Common myeloid progenitor, CD34-positive (primary cell): ENCODE measurements at regions not wholly inside any gene's neighbourhood (a gene's known extent, or its start where the extent isn't known, plus 50 kb on each side); places are given as distances from the start of the nearest gene placed in this dataset.

Source experiments
- CTCF ChIA-PET: fragments of 350-600 bp; sonication (Branson Sonifier 250); formaldehyde crosslinking; loops from one replicate; lab custom pipeline; 2021; ENCODE audit warnings: antibody characterized with exemption; lab: Charles Lee
- POLR2A ChIA-PET: fragments of 350-600 bp; sonication (Branson Sonifier 250); formaldehyde crosslinking; loops from one replicate; lab custom pipeline; 2021; ENCODE audit warnings: antibody characterized with exemption; lab: Charles Lee
- DNase-seq, 3 donors: peaks; one replicate each; pipeline versions ENCODE4 v3.0.0 to v3.0.0-alpha.2; 2013
- H3K27ac ChIP-seq, 2 experiments: 1 replicate in 1 of 2; 2 replicates in 1 of 2; pipeline ENCODE4 v1.7.0; 2013; ENCODE audit warnings: inconsistent platforms in 2 of 2, low read length in 2 of 2, mild to moderate bottlenecking in 2 of 2, low read depth in 1 of 2, moderate library complexity in 1 of 2; ENCODE audit not compliant: severe bottlenecking in 2 of 2, insufficient read depth in 1 of 2, poor library complexity in 1 of 2
- H3K27me3 ChIP-seq, 5 experiments: replicated peaks in 2 of 5; 1 replicate in 3 of 5; 2 replicates in 2 of 5; pipeline versions ENCODE4 v1.6.1 to v1.7.0; 2013; ENCODE audit warnings: low read length in 4 of 5, mild to moderate bottlenecking in 2 of 5, moderate library complexity in 2 of 5, inconsistent platforms in 1 of 5; ENCODE audit not compliant: insufficient read depth in 5 of 5, control insufficient read depth in 4 of 5
- H3K36me3 ChIP-seq, 4 experiments: 1 replicate in 2 of 4; 2 replicates in 2 of 4; pipeline versions ENCODE4 v1.6.1 to v1.7.0; 2013; ENCODE audit warnings: low read length in 3 of 4, control low read depth in 1 of 4, mild to moderate bottlenecking in 1 of 4; ENCODE audit not compliant: control insufficient read depth in 4 of 4, insufficient read depth in 4 of 4
- H3K4me1 ChIP-seq, 4 experiments: 1 replicate in 3 of 4; 2 replicates in 1 of 4; pipeline versions ENCODE4 v1.6.1 to v1.7.1; 2013; ENCODE audit warnings: low read length in 3 of 4, mild to moderate bottlenecking in 3 of 4, control low read depth in 1 of 4, inconsistent platforms in 1 of 4, moderate library complexity in 1 of 4; ENCODE audit not compliant: control insufficient read depth in 4 of 4, insufficient read depth in 4 of 4; ENCODE audit errors: control extremely low read depth in 1 of 4
- H3K4me3 ChIP-seq, 7 experiments: 1 replicate in 4 of 7; 2 replicates in 3 of 7; pipeline versions ENCODE4 v1.5.1 to v1.7.0; 2013; ENCODE audit warnings: mild to moderate bottlenecking in 7 of 7, low read length in 6 of 7, moderate library complexity in 6 of 7, inconsistent platforms in 2 of 7, low read depth in 2 of 7, control low read depth in 1 of 7; ENCODE audit not compliant: insufficient read depth in 4 of 7, control insufficient read depth in 1 of 7; ENCODE audit errors: extremely low read depth in 1 of 7
- H3K9me3 ChIP-seq, 5 experiments: 1 replicate in 4 of 5; 2 replicates in 1 of 5; pipeline versions ENCODE4 v1.6.1 to v1.7.1; 2013; ENCODE audit warnings: low read length in 4 of 5, mild to moderate bottlenecking in 2 of 5, inconsistent platforms in 1 of 5, low read depth in 1 of 5, moderate library complexity in 1 of 5; ENCODE audit not compliant: control insufficient read depth in 4 of 5, insufficient read depth in 2 of 5; ENCODE audit errors: control extremely low read depth in 1 of 5
- WGBS: methylation state at CpG from one replicate; pipeline ENCODE4 v1.1.5; 2013; ENCODE audit not compliant: insufficient coverage; 5-methylcytosine and 5-hydroxymethylcytosine counted together

GRCh38 chr12:77613411-77613810, 217.3 kb upstream of the NAV3 start:
- POLR2A ChIA-PET: no interaction called here
- CTCF ChIA-PET: no interaction called here
- peaks cover 0 to 5% (median 0%) of the 10 kb centered on the region in 5 experiments for H3K9me3 ChIP-seq
- DNase-seq: no peak
- H3K4me1 ChIP-seq: no peaks in the 10 kb centered on the region
- no peak overlapping the region for H3K4me3 ChIP-seq
- H3K36me3 ChIP-seq: no peaks in the 10 kb centered on the region
- no peaks in the 10 kb centered on the region for H3K27me3 ChIP-seq
- WGBS: 47% methylated on average over 2 of the region's 4 CpGs
- H3K27ac ChIP-seq: no peak overlapping the region

GRCh38 chr12:77610446-77610845, 220.2 kb upstream of the NAV3 start:
- no peaks in the 10 kb centered on the region for H3K27me3 ChIP-seq
- no peaks in the 10 kb centered on the region for H3K36me3 ChIP-seq
- ChIA-PET CTCF (no interaction called here), POLR2A (no interaction called here)
- no peaks in the 10 kb centered on the region for H3K4me1 ChIP-seq
- WGBS: 100% methylated on average over 1 of the region's 2 CpGs
- no peaks in the 10 kb centered on the region for H3K9me3 ChIP-seq
- no peak for DNase-seq
- H3K27ac ChIP-seq: no peak overlapping the region
- H3K4me3 ChIP-seq: no peak overlapping the region

- CTCF ChIA-PET: interaction anchor here (1.3 kb wide), 1 partner anchor 10 kb away, joined by 3 read pairs; no protein-coding TSS in a partner anchor
Observed at GRCh38 chr12:77609016-77609415, 221.7 kb upstream of the NAV3 start.

GRCh38 chr12:77608271-77608824, 222.3 kb upstream of the NAV3 start:
- no peak for DNase-seq
- H3K9me3 ChIP-seq: no peaks in the 10 kb centered on the region
- CTCF ChIA-PET: interaction anchor here (1.3 kb wide), 1 partner anchor 11 kb away, joined by 3 read pairs; no protein-coding TSS in a partner anchor

More at GRCh38 chr12:77609016-77609415, 221.7 kb upstream of the NAV3 start:
- H3K27me3 ChIP-seq: no peaks in the 10 kb centered on the region
- POLR2A ChIA-PET: no interaction called here
- no peak overlapping the region for H3K4me3 ChIP-seq
- no peak for DNase-seq
- no peaks in the 10 kb centered on the region for H3K36me3 ChIP-seq
- H3K4me1 ChIP-seq: no peaks in the 10 kb centered on the region
- no peak overlapping the region for H3K27ac ChIP-seq
- WGBS: 100% methylated on average over 1 of the region's 2 CpGs
- no peaks in the 10 kb centered on the region for H3K9me3 ChIP-seq

GRCh38 chr12:77606348-77606747, 224.3 kb upstream of the NAV3 start:
- no peaks in the 10 kb centered on the region for H3K9me3 ChIP-seq
- no peak for DNase-seq
- POLR2A ChIA-PET: interaction anchor here (0.6 kb wide), 1 partner anchor 15 kb away, joined by 3 read pairs; no protein-coding TSS in a partner anchor
- no peak overlapping the region for H3K27ac ChIP-seq
- H3K36me3 ChIP-seq: no peaks in the 10 kb centered on the region
- CTCF ChIA-PET: no interaction called here
- no peak overlapping the region for H3K4me3 ChIP-seq
- no peaks in the 10 kb centered on the region for H3K27me3 ChIP-seq
- H3K4me1 ChIP-seq: no peaks in the 10 kb centered on the region

More at GRCh38 chr12:77608271-77608824, 222.3 kb upstream of the NAV3 start:
- H3K27me3 ChIP-seq: no peaks in the 10 kb centered on the region
- no peaks in the 10 kb centered on the region for H3K36me3 ChIP-seq
- H3K4me1 ChIP-seq: no peaks in the 10 kb centered on the region
- POLR2A ChIA-PET: no interaction called here
- no peak overlapping the region for H3K4me3 ChIP-seq
- no peak overlapping the region for H3K27ac ChIP-seq

- Histone ChIP-seq H3K27ac (no peak overlapping the region), H3K27me3 (no peaks in the 10 kb centered on the region), H3K4me3 (no peak overlapping the region), H3K9me3 (no peaks in the 10 kb centered on the region), H3K36me3 (no peaks in the 10 kb centered on the region), H3K4me1 (no peaks in the 10 kb centered on the region)
- no peak for DNase-seq
- ChIA-PET POLR2A (no interaction called here), CTCF (no interaction called here)
Observed at GRCh38 chr12:77603946-77604345, 226.7 kb upstream of the NAV3 start.

- Histone ChIP-seq H3K36me3 (no peaks in the 10 kb centered on the region), H3K27ac (no peak overlapping the region), H3K4me3 (no peak overlapping the region), H3K4me1 (no peaks in the 10 kb centered on the region), H3K9me3 (no peaks in the 10 kb centered on the region), H3K27me3 (no peaks in the 10 kb centered on the region)
- WGBS: no CpG with 5 or more reads among the region's 2 CpGs
- ChIA-PET POLR2A (no interaction called here), CTCF (no interaction called here)
- no peak for DNase-seq
Observed at GRCh38 chr12:77601069-77601468, 229.6 kb upstream of the NAV3 start.
